Heart left ventricle (tissue), 16 donors: ENCODE measurements at regions not wholly inside any gene's neighbourhood (a gene's known extent, or its start where the extent isn't known, plus 50 kb on each side); places are given as distances from the start of the nearest gene placed in this dataset.

Experiments
- ATAC-seq, 4 donors: fragments of 200-7000 bp; cut with Tn5 transposase; one replicate each; pipeline ENCODE4 v1.9.1; 2020 to 2022; ENCODE audit warnings: moderate library complexity in 4 of 4, mild to moderate bottlenecking in 3 of 4, moderate number of reproducible peaks in 1 of 4
- DNase-seq, 5 donors: peaks; one replicate each; pipeline ENCODE4 v3.0.0-alpha.2; 2020
- H3K27ac ChIP-seq, 12 donors: fragments of 200-600 bp; sonication (generic) in 4 of 12; one replicate each; pipeline versions ENCODE4 v1.5.0 to v1.8.0; 2016 to 2022; ENCODE audit warnings: mild to moderate bottlenecking in 2 of 12
- H3K27me3 ChIP-seq, 9 donors: fragments of 200-600 bp; sonication (generic) in 2 of 9; one replicate each; pipeline versions ENCODE4 v1.5.1 to v1.8.0; 2016 to 2022; ENCODE audit warnings: mild to moderate bottlenecking in 3 of 9
- H3K36me3 ChIP-seq, 9 donors: fragments of 200-600 bp; sonication (generic) in 2 of 9; one replicate each; pipeline versions ENCODE4 v1.5.0 to v1.8.0; 2018 to 2022; ENCODE audit warnings: mild to moderate bottlenecking in 2 of 9
- H3K4me1 ChIP-seq, 12 donors: fragments of 200-600 bp; sonication (generic) in 4 of 12; one replicate each; pipeline versions ENCODE4 v1.5.0 to v1.8.0; 2016 to 2022; ENCODE audit warnings: mild to moderate bottlenecking in 3 of 12
- H3K4me3 ChIP-seq, 12 donors: fragments of 200-600 bp; sonication (generic) in 4 of 12; one replicate each; pipeline versions ENCODE4 v1.5.0 to v1.8.0; 2017 to 2022; ENCODE audit warnings: mild to moderate bottlenecking in 9 of 12, moderate library complexity in 4 of 12
- H3K9me3 ChIP-seq, 12 donors: fragments of 200-600 bp; sonication (generic) in 4 of 12; one replicate each; pipeline versions ENCODE4 v1.5.0 to v1.8.0; 2016 to 2022; ENCODE audit warnings: mild to moderate bottlenecking in 1 of 12
- POLR2A ChIP-seq, 2 donors: fragments of 450-650 bp; IDR thresholded peaks; one replicate each; pipeline ENCODE4 v1.6.1; 2017; ENCODE audit warnings: antibody characterized with exemption in 2 of 2, mild to moderate bottlenecking in 2 of 2, moderate library complexity in 2 of 2
- WGBS, 4 donors: extraction: QIAGEN DNeasy Blood & Tissue Kit in 2 of 4; methylation state at CpG; one replicate each; pipeline versions ENCODE4 v1.1.5 to v1.1.7; 2013 to 2018; 5-methylcytosine and 5-hydroxymethylcytosine counted together
- intact Hi-C, 10 donors: fragments of 100-400 bp; cut with DNase I; formaldehyde crosslinking; loops; one replicate each; pipeline versions ENCODE4 v1.11.1 to v1.14.2; 2022
- TF ChIP-seq, protein P1 (sequence below), 12 donors: fragments of 200-600 bp; sonication (generic) in 4 of 12; IDR thresholded peaks; one replicate each; pipeline versions ENCODE4 v1.5.0 to v1.8.0; 2018 to 2022; ENCODE audit warnings: antibody characterized with exemption in 12 of 12, mild to moderate bottlenecking in 5 of 12
- donor health status: ischemic (EF 13 %, LVEDD 7.1; RV severe dilation, severe dysfunction).
- donor health status: healthy with polysubstance abuse.
- donor health status: DM: no; HTN: yes; CAD: no.
- donor health status: DM: no; HTN: no; CAD: no.
- donor health status: ischemic (EF 25% LVEDD 6.9; RV normal size, moderate dysfunction).
- donor health status: ischemic (EF 25% LVEDD 5.7; RV mildly dilated, moderate dysfunction).
- donor health status: healthy.
- donor health status: DM: yes; HTN: yes; CAD: no.
- donor health status: ischemic (EF 35%, LVEDD 5.7; RV mildly dilated, moderate dysfunction).
- donor health status: nonischemic (EF 11% LVEDD 7.7; RV severe dilation, severe dysfunction).
- donor health status: DM: yes; HTN: yes; CAD: no.
- donor health status: PGD.
- donor health status: ischemic (EF 29% LVEDD 5.4; RV normal size, mild dysfunction).
- donor health status: nonischemic (EF 23%, LVEDD 6.1; RV moderate dilation, normal function).

GRCh38 chr6:66159937-66160336, 452.9 kb upstream of the EYS start:
- Histone ChIP-seq H3K27ac (no peak overlapping the region), H3K4me3 (no peak overlapping the region), H3K9me3 (peaks cover 0 to 47% (median 23%) of the 10 kb centered on the region in 12 donors), H3K27me3 (no peaks in the 10 kb centered on the region), H3K36me3 (no peaks in the 10 kb centered on the region), H3K4me1 (no peaks in the 10 kb centered on the region)
- DNase-seq = no peak
- intact Hi-C loops = no loop called here
- TF ChIP-seq, protein P1, sequence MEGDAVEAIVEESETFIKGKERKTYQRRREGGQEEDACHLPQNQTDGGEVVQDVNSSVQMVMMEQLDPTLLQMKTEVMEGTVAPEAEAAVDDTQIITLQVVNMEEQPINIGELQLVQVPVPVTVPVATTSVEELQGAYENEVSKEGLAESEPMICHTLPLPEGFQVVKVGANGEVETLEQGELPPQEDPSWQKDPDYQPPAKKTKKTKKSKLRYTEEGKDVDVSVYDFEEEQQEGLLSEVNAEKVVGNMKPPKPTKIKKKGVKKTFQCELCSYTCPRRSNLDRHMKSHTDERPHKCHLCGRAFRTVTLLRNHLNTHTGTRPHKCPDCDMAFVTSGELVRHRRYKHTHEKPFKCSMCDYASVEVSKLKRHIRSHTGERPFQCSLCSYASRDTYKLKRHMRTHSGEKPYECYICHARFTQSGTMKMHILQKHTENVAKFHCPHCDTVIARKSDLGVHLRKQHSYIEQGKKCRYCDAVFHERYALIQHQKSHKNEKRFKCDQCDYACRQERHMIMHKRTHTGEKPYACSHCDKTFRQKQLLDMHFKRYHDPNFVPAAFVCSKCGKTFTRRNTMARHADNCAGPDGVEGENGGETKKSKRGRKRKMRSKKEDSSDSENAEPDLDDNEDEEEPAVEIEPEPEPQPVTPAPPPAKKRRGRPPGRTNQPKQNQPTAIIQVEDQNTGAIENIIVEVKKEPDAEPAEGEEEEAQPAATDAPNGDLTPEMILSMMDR (IDR thresholded peaks at IDR 0.05) = no peak
- no peak for TF ChIP-seq POLR2A (IDR thresholded peaks at IDR 0.05)
- WGBS, 4 donors = 86 to 90% (median 88%) methylated on average over 2 of the region's 2 CpGs
- no peak for ATAC-seq

GRCh38 chr6:66153247-66153646, 446.2 kb upstream of the EYS start:
- no peaks in the 10 kb centered on the region for H3K36me3 ChIP-seq
- ATAC-seq = no peak
- intact Hi-C loops = no loop called here
- 48 to 56% (median 54%) methylated on average over 2 of the region's 2 CpGs for WGBS, 4 donors
- H3K4me3 ChIP-seq = no peak overlapping the region
- H3K27me3 ChIP-seq = no peaks in the 10 kb centered on the region
- H3K4me1 ChIP-seq = no peaks in the 10 kb centered on the region
- TF ChIP-seq, protein P1 (IDR thresholded peaks at IDR 0.05) = no peak
- TF ChIP-seq POLR2A (IDR thresholded peaks at IDR 0.05) = no peak
- peaks cover 0 to 9% (median 0%) of the 10 kb centered on the region in 12 donors for H3K9me3 ChIP-seq
- no peak for DNase-seq
- no peak overlapping the region for H3K27ac ChIP-seq

DNA sequence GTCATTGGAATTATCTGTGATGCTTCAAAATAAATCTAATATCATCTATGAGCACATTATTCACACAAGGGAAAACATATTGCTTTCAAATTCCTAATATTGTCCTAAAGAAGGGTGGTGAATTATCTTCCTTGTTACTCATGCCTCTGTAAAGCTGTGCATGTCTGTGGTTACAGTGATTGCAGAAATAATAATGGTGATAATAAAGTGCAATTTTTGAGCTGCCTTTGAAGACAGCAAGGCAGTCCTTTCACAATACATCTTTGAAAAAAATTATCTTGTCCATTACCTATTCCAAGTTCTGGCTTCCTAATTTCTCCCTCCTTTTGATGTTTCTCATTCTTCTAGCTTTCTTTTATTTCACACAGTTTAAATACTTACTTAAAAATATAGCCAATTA, 442.1 kb upstream of the EYS start:
- ATAC-seq = no peak
- Histone ChIP-seq H3K9me3 (peaks cover 0 to 9% (median 0%) of the 10 kb centered on the region in 12 donors), H3K27me3 (no peaks in the 10 kb centered on the region), H3K27ac (no peak overlapping the region), H3K36me3 (no peaks in the 10 kb centered on the region), H3K4me1 (no peaks in the 10 kb centered on the region), H3K4me3 (no peak overlapping the region)
- TF ChIP-seq POLR2A (IDR thresholded peaks at IDR 0.05) = no peak
- TF ChIP-seq, protein P1 (IDR thresholded peaks at IDR 0.05) = no peak
- intact Hi-C loops = no loop called here
- DNase-seq = no peak

DNA sequence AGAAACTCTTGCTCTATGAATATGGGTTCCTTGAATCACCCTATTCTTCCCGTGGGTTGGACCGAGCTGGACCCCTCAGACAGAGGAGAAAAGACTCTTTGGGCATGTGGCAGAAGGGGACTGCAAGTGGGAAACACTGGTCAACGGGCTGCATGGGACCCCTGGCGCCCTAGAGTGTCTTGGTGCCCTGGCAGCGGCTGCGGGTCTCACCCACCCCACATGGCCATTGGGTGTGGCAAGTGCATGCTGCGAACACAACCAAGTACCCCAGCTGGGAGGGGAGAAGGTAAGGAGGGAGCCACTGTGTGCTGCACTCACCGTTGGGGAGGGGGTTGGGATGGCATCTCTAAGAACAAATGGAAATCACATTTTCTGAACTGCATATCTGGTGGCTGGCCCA, 438.8 kb upstream of the EYS start:
- Histone ChIP-seq H3K4me3 (no peak overlapping the region), H3K9me3 (peaks cover 0 to 2% (median 0%) of the 10 kb centered on the region in 12 donors), H3K27ac (no peak overlapping the region), H3K27me3 (no peaks in the 10 kb centered on the region), H3K36me3 (no peaks in the 10 kb centered on the region), H3K4me1 (no peaks in the 10 kb centered on the region)
- DNase-seq (no peak), ATAC-seq (no peak)
- WGBS, 4 donors = 88 to 94% (median 90%) methylated on average over 8 of the region's 8 CpGs
- no peak for TF ChIP-seq POLR2A (IDR thresholded peaks at IDR 0.05)
- TF ChIP-seq, protein P1 (IDR thresholded peaks at IDR 0.05) = no peak
- intact Hi-C loops = no loop called here
